K562 (cell line): ENCODE measurements at regions not wholly inside any gene's neighbourhood (a gene's known extent, or its start where the extent isn't known, plus 50 kb on each side); places are given as distances from the start of the nearest gene placed in this dataset.

Experiments used
- CHAMP1 ChIP-seq: fragments of 450-650 bp; IDR thresholded peaks from 2 replicates; pipeline ENCODE4 v1.6.1; 2016; ENCODE audit warnings: mild to moderate bottlenecking
- GATAD2A ChIP-seq: fragments of 450-650 bp; IDR thresholded peaks from 2 replicates; pipeline ENCODE4 v1.6.1; 2017
- HDAC8 ChIP-seq: fragments of 450-650 bp; IDR thresholded peaks from 2 replicates; pipeline ENCODE4 v1.6.1; 2016; ENCODE audit warnings: mild to moderate bottlenecking, missing genetic modification characterization, moderate library complexity, missing compliant biosample characterization
- HLTF ChIP-seq: fragments of 450-650 bp; IDR thresholded peaks from 2 replicates; pipeline ENCODE4 v1.6.1; 2016
- LEF1 ChIP-seq: fragments of 450-650 bp; IDR thresholded peaks from 2 replicates; pipeline ENCODE4 v1.6.1; 2016; ENCODE audit warnings: mild to moderate bottlenecking
- MIER1 ChIP-seq: fragments of 450-650 bp; IDR thresholded peaks from 2 replicates; pipeline ENCODE4 v1.6.1; 2016; ENCODE audit warnings: antibody characterized with exemption, mild to moderate bottlenecking, low read depth
- NFATC3 ChIP-seq: fragments of 450-650 bp; IDR thresholded peaks from 2 replicates; pipeline ENCODE4 v1.6.1; 2017; ENCODE audit warnings: mild to moderate bottlenecking
- NFIC ChIP-seq: fragments of 450-650 bp; IDR thresholded peaks from 2 replicates; pipeline ENCODE4 v1.6.1; 2017; ENCODE audit warnings: mild to moderate bottlenecking, inconsistent platforms
- RBM34 ChIP-seq: fragments of 200-400 bp; formaldehyde crosslinking; IDR thresholded peaks from 2 replicates; pipeline ENCODE4 v1.6.1; 2018; ENCODE audit warnings: low read length, borderline replicate concordance; ENCODE audit not compliant: insufficient read depth
- RNF2 ChIP-seq: sonication (generic); IDR thresholded peaks from 2 replicates; pipeline ENCODE4 v1.6.1; 2016
- SIX5 ChIP-seq, 2 experiments: IDR thresholded peaks; 2 replicates each; pipeline ENCODE4 v1.6.1; 2011; ENCODE audit warnings: low read length in 2 of 2, borderline replicate concordance in 1 of 2, low read depth in 1 of 2, mild to moderate bottlenecking in 1 of 2, moderate library complexity in 1 of 2; ENCODE audit not compliant: insufficient read depth in 1 of 2
- SMARCC2 ChIP-seq: fragments of 450-650 bp; IDR thresholded peaks from 2 replicates; pipeline ENCODE4 v1.6.1; 2017; ENCODE audit warnings: antibody characterized with exemption, moderate library complexity, mild to moderate bottlenecking, low read depth
- SNIP1 ChIP-seq: fragments of 450-650 bp; IDR thresholded peaks from 2 replicates; pipeline ENCODE4 v1.7.1; 2017; ENCODE audit warnings: low read depth, mild to moderate bottlenecking
- SNRNP70 ChIP-seq: fragments of 200-400 bp; formaldehyde crosslinking; optimal IDR thresholded peaks from 2 replicates; pipeline ENCODE3; 2017; ENCODE audit warnings: low read depth, low read length
- STAT5B ChIP-seq: fragments of 250-450 bp; sonication (Bioruptor Pico); IDR thresholded peaks from 2 replicates; pipeline ENCODE4 v1.8.0; 2021; ENCODE audit warnings: mild to moderate bottlenecking, inconsistent platforms
- U2AF1 ChIP-seq: fragments of 200-400 bp; formaldehyde crosslinking; optimal IDR thresholded peaks from 2 replicates; pipeline ENCODE3; 2017; ENCODE audit warnings: mild to moderate bottlenecking, low read depth, low read length, moderate library complexity
- ZBTB17 ChIP-seq: fragments of 450-650 bp; formaldehyde crosslinking; IDR thresholded peaks from 2 replicates; pipeline ENCODE4 v1.4.0; 2020; ENCODE audit warnings: mild to moderate bottlenecking
- ZKSCAN8 ChIP-seq: fragments of 200-800 bp; sonication (Bioruptor generic); IDR thresholded peaks from 2 replicates; pipeline ENCODE4 v1.6.1; 2016; ENCODE audit warnings: missing genetic modification characterization, missing compliant biosample characterization
- ZNF436 ChIP-seq: fragments of 250-450, 450-650 bp; sonication (Bioruptor Pico); formaldehyde crosslinking; IDR thresholded peaks from 2 replicates; pipeline ENCODE4 v1.7.0; 2020; ENCODE audit warnings: mild to moderate bottlenecking
- ZNF449 ChIP-seq: fragments of 250-450 bp; sonication (Bioruptor Pico); IDR thresholded peaks from 2 replicates; pipeline ENCODE4 v1.8.0; 2022; ENCODE audit warnings: moderate library complexity, mild to moderate bottlenecking, inconsistent platforms
- ZNF695 ChIP-seq: fragments of 450-650 bp; formaldehyde crosslinking; IDR thresholded peaks from 2 replicates; pipeline ENCODE4 v1.4.0; 2020; ENCODE audit warnings: mild to moderate bottlenecking, moderate library complexity
- TF ChIP-seq, protein P1 (sequence below): fragments of 250-450 bp; sonication (Bioruptor Pico); IDR thresholded peaks from 2 replicates; pipeline ENCODE4 v1.5.0; 2021; ENCODE audit warnings: mild to moderate bottlenecking, moderate library complexity
- TF ChIP-seq, protein P2 (sequence below), 3 experiments: fragments of 200-800 bp in 1 of 3; sonication (Bioruptor generic) in 1 of 3; sonication (generic) in 1 of 3; formaldehyde crosslinking in 1 of 3; IDR thresholded peaks; 2 replicates each; pipeline versions ENCODE4 v1.6.1 to v1.8.0; 2016 to 2022; ENCODE audit warnings: mild to moderate bottlenecking in 2 of 3, missing compliant biosample characterization in 2 of 3, missing genetic modification characterization in 2 of 3, missing genetic modification reagents in 1 of 3

DNA sequence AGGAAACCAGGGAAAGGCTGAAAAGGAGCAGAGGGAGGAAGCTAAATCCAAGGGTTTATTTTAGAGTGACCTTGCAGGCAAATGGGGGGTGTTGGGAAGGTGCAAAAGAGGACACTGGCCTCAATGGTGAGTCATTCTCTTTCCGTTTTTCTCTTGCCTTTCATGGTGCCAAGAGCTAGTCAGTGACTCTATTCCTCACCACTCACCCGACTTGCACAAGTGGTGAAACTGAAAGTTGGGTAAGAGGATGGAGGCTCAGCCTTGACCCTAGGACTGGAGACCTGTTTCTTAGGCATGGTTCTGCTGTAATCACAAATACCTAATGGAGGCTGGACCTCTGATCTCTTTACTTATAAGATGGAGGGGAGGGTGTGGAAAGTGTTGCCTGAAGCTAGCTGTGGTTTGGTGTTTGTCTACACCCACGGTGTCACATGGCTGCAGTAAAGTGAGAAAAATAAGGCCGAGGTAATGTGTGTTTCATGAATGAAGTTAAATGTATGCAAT is 67.3 kb upstream of the CREB3L1 start (continued):
- TF ChIP-seq LEF1 (peak; percentile 63; the same call in 1 of the 2 replicates), SNRNP70 (no peak), SIX5 (IDR thresholded peaks at IDR 0.05; ENCODE audit: borderline replicate concordance in 1 of 2, insufficient read depth in 1 of 2, low read depth in 1 of 2, low read length in 2 of 2) (no peak), CHAMP1 (no peak), U2AF1 (no peak), ZBTB17 (no peak), RNF2 (no peak), GATAD2A (no peak), MIER1 (no peak), STAT5B (CRISPR knock-in tag) (no peak), SMARCC2 (no peak), RBM34 (no peak), NFIC (no peak), SNIP1 (no peak), NFATC3 (no peak), HLTF (no peak), HDAC8 (tag) (no peak), ZNF436 (CRISPR knock-in tag) (no peak), ZNF449 (CRISPR knock-in tag) (no peak), ZKSCAN8 (CRISPR knock-in tag) (no peak), ZNF695 (CRISPR knock-in tag) (no peak)
- TF ChIP-seq, protein P1, sequence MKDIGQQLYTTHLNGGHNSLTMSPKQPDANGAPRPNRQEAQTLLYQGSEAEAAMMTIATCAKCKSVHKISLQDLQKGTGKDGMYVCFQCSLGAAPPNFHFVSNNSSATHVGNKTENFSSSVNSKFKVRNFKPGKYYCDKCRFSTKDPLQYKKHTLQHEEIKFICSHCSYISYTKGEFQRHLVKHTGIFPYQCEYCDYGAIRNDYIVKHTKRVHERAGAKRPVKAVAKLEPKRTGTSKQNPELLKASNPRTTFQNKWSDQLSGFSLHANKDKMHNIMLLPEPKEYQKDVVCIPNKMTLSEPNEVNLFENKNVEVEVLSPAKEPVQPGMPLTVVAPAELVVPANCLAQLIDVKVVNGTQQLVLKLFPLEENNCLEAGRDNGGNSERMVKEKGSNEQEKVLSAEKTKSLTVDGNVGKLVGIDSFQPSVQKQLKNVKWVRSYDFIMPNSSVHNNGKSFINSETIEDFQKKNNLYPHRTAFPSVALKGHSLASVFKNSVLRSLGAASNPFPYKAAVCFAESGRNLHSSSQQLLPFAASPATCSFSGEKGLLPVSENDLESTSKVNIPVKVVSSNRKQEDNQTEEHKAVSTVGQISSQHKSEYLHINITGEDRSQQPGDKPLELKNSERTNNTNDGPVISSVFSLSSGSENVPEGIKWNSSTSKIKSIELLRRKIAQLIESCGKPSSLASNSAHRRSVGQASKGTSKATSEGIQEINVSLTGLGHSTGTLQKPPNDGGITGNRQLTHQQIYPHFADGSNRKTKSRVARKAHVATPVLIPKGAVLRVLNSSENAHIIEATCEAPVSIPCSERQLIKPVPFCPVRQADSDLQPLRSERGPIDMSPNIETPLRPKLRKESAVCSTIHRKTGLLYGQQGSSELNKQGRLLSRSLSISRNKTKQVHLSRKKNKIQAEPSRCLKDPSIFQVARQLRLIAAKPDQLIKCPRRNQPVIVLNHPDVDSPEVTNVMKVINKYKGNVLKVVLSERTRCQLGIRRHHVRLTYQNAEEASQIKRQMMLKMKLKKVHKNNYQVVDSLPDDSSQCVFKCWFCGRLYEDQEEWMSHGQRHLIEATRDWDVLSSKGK = no peak
- TF ChIP-seq, protein P2, sequence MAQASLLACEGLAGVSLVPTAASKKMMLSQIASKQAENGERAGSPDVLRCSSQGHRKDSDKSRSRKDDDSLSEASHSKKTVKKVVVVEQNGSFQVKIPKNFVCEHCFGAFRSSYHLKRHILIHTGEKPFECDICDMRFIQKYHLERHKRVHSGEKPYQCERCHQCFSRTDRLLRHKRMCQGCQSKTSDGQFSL (CRISPR knock-in tag; IDR thresholded peaks at IDR 0.05) = peak; percentile 81
- TF ChIP-seq, protein P2 (tag; IDR thresholded peaks at IDR 0.05) = 0 out of 4 replicates have a peak, but pooled peaks of 1 of the 2 experiments have one; percentile 59
